LNCAP (cell line): ENCODE measurements at regions not wholly inside any gene's neighbourhood (a gene's known extent, or its start where the extent isn't known, plus 50 kb on each side); places are given as distances from the start of the nearest gene placed in this dataset.

Experiments used
- CTCF ChIP-seq: fragments of 450-650 bp; IDR thresholded peaks from 2 replicates; pipeline ENCODE4 v1.5.1; 2017; ENCODE audit warnings: mild to moderate bottlenecking

- TF ChIP-seq CTCF: no peak
These were observed 329.2 kb downstream of the LIG4 start for GRCh38 chr13:107886118-107886517.

- TF ChIP-seq CTCF: no peak
These were observed 330.8 kb downstream of the LIG4 start for GRCh38 chr13:107884564-107884963.

- no peak for TF ChIP-seq CTCF
These were observed 331.7 kb downstream of the LIG4 start for GRCh38 chr13:107883561-107884175.

GRCh38 chr13:107882708-107883560, 332.4 kb downstream of the LIG4 start:
- no peak for TF ChIP-seq CTCF

GRCh38 chr13:107881362-107881761, 334.0 kb downstream of the LIG4 start:
- no peak for TF ChIP-seq CTCF

GRCh38 chr13:107874456-107874855, 340.9 kb downstream of the LIG4 start:
- TF ChIP-seq CTCF: no peak

- no peak for TF ChIP-seq CTCF
These were observed 341.4 kb downstream of the LIG4 start for GRCh38 chr13:107873926-107874325.
